Smooth muscle cell (in vitro differentiated cells): ENCODE measurements at regions not wholly inside any gene's neighbourhood (a gene's known extent, or its start where the extent isn't known, plus 50 kb on each side); places are given as distances from the start of the nearest gene placed in this dataset.

Experiments used
- DNase-seq: peaks from one replicate; lab custom pipeline; 2025; ENCODE audit not compliant: unreplicated experiment; lab: John Stamatoyannopoulos, UW
- H2AFZ ChIP-seq: fragments of 200-600 bp; sonication (generic); 2 replicates; pipeline ENCODE4 v1.6.0; 2016; ENCODE audit warnings: antibody characterized with exemption, low read depth, mild to moderate bottlenecking
- H3F3A ChIP-seq: fragments of 200-600 bp; sonication (generic); 2 replicates; pipeline ENCODE4 v1.6.0; 2017; ENCODE audit warnings: antibody characterized with exemption, low read depth
- H3K27ac ChIP-seq: fragments of 200-600 bp; sonication (generic); 2 replicates; pipeline ENCODE4 v1.5.1; 2016; ENCODE audit warnings: low read depth, mild to moderate bottlenecking
- H3K27me3 ChIP-seq: fragments of 200-600 bp; sonication (generic); 2 replicates; pipeline ENCODE4 v1.6.1; 2016; ENCODE audit warnings: low read depth, mild to moderate bottlenecking
- H3K36me3 ChIP-seq: fragments of 200-600 bp; sonication (generic); 2 replicates; pipeline ENCODE4 v1.5.1; 2016; ENCODE audit warnings: low read depth
- H3K4me1 ChIP-seq: fragments of 200-600 bp; sonication (generic); 2 replicates; pipeline ENCODE4 v1.5.1; 2016; ENCODE audit warnings: low read depth
- H3K4me2 ChIP-seq: fragments of 200-600 bp; sonication (generic); 2 replicates; pipeline ENCODE4 v1.6.0; 2016; ENCODE audit warnings: mild to moderate bottlenecking
- H3K4me3 ChIP-seq: fragments of 200-600 bp; sonication (generic); 2 replicates; pipeline ENCODE4 v1.5.1; 2016; ENCODE audit warnings: mild to moderate bottlenecking
- H3K79me2 ChIP-seq: fragments of 200-600 bp; sonication (generic); 2 replicates; pipeline ENCODE4 v1.6.0; 2016; ENCODE audit warnings: low read depth, mild to moderate bottlenecking
- H3K9ac ChIP-seq: fragments of 200-600 bp; sonication (generic); 2 replicates; pipeline ENCODE4 v1.6.0; 2016; ENCODE audit warnings: low read depth
- H3K9me3 ChIP-seq: fragments of 200-600 bp; sonication (generic); replicated peaks from 2 replicates; pipeline ENCODE4 v1.5.1; 2016; ENCODE audit warnings: low read depth
- H4K20me1 ChIP-seq: fragments of 200-600 bp; sonication (generic); 2 replicates; pipeline ENCODE4 v1.6.0; 2016; ENCODE audit warnings: low read depth
- CTCF ChIP-seq: fragments of 200-600 bp; sonication (generic); IDR thresholded peaks from 2 replicates; pipeline ENCODE4 v1.5.1; 2017; ENCODE audit warnings: borderline replicate concordance, mild to moderate bottlenecking, antibody characterized with exemption; ENCODE audit not compliant: insufficient read depth, poor library complexity, severe bottlenecking
- WGBS: methylation state at CpG from one replicate; pipeline ENCODE4 v1.1.7; 2016; ENCODE audit warnings: low lambda C conversion rate; 5-methylcytosine and 5-hydroxymethylcytosine counted together

- Histone ChIP-seq H3K4me3 (no peak overlapping the region), H3K27me3 (no peaks in the 10 kb centered on the region), H3K36me3 (no peaks in the 10 kb centered on the region), H4K20me1 (no peaks in the 10 kb centered on the region), H3K4me1 (no peaks in the 10 kb centered on the region), H3K9ac (no peak overlapping the region), H3F3A (peaks cover 24% of the 10 kb centered on the region), H3K79me2 (no peaks in the 10 kb centered on the region), H3K4me2 (no peak overlapping the region), H3K27ac (no peak overlapping the region), H3K9me3 (no peaks in the 10 kb centered on the region), H2AFZ (no peak overlapping the region)
- DNase-seq: no peak
- TF ChIP-seq CTCF: no peak
- WGBS: 80% methylated on average over 4 of the region's 4 CpGs
These were observed 824.9 kb downstream of the TNS3 start for GRCh38 chr7:46756996-46757395.

- TF ChIP-seq CTCF: no peak
These were observed 825.7 kb downstream of the TNS3 start for GRCh38 chr7:46756256-46756655.

GRCh38 chr7:46755120-46756034, 826.5 kb downstream of the TNS3 start:
- WGBS: 60% methylated on average over 5 of the region's 5 CpGs
- Histone ChIP-seq H3K4me3 (no peak overlapping the region), H3K27ac (peak overlapping the region; percentile 80), H3K9me3 (no peaks in the 10 kb centered on the region), H2AFZ (peak overlapping the region; percentile 45), H3K27me3 (no peaks in the 10 kb centered on the region), H4K20me1 (no peaks in the 10 kb centered on the region), H3K9ac (no peak overlapping the region), H3K36me3 (no peaks in the 10 kb centered on the region), H3K4me1 (no peaks in the 10 kb centered on the region), H3K4me2 (peak overlapping the region; percentile 9), H3K79me2 (no peaks in the 10 kb centered on the region), H3F3A (peaks cover 27% of the 10 kb centered on the region)
- TF ChIP-seq CTCF: no peak
- no peak for DNase-seq

More at GRCh38 chr7:46756256-46756655, 825.7 kb downstream of the TNS3 start:
- Histone ChIP-seq H3K36me3 (no peaks in the 10 kb centered on the region), H3K27me3 (no peaks in the 10 kb centered on the region), H3K9ac (no peak overlapping the region), H4K20me1 (no peaks in the 10 kb centered on the region), H3K4me3 (no peak overlapping the region), H3K4me1 (no peaks in the 10 kb centered on the region), H3F3A (peaks cover 31% of the 10 kb centered on the region), H3K79me2 (no peaks in the 10 kb centered on the region), H3K9me3 (no peaks in the 10 kb centered on the region), H3K4me2 (no peak overlapping the region), H2AFZ (no peak overlapping the region), H3K27ac (no peak overlapping the region)
- 88% methylated on average over 1 of the region's 1 CpG for WGBS
- DNase-seq: no peak
